ENCODE measurements at regions not wholly inside any gene's neighbourhood (a gene's known extent, or its start where the extent isn't known, plus 50 kb on each side); places are given as distances from the start of the nearest gene placed in this dataset.
"Not testable (repeated sequence)": the region's sequence is repeated elsewhere in the genome, so short reads cannot be mapped to it uniquely, and the experiment has no call there.

DNA sequence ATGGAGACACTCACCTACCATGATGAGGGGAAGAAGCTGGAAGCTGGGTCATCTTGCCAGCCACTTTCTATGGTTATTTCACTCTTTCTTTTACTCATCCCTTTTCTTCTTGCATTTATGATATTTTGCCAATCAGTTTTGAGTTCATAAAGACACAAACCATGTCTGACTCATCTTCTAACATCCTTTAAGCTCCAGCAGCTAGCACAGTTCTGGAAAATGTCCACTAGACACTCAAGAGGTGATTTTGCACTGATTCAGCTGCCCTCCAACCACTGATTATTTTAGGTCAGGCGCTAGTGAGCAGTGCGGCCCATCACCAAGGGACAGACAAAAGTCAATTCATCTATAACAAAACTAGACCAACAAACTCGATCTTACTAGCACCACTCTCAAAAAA lies 537.1 kb upstream of the ID2 start:
- H3K9me3 ChIP-seq, result no peaks in the 10 kb centered on the region

GRCh38 chr2:8145375-8145774 lies 536.5 kb upstream of the ID2 start:
- H3K9me3 ChIP-seq; H3K36me3 ChIP-seq; H3K27me3 ChIP-seq; H3K4me3 ChIP-seq (ENCODE audit: low read depth in 1 of 2, low read length in 1 of 2): not testable (repeated sequence)
- Histone ChIP-seq H3K27ac (peak overlapping the region; percentile 44), H3K4me1 (ENCODE audit: control insufficient read depth in 1 of 2, insufficient read depth in 1 of 2, low read depth in 1 of 2, low read length in 1 of 2) (peaks cover 33 to 41% of the 10 kb centered on the region in 2 experiments)

More for the DNA sequence above, 537.1 kb upstream of the ID2 start:
- Histone ChIP-seq H3K27ac (peak overlapping the region; percentile 44), H3K36me3 (no peaks in the 10 kb centered on the region), H3K4me1 (ENCODE audit: control insufficient read depth in 1 of 2, insufficient read depth in 1 of 2, low read depth in 1 of 2, low read length in 1 of 2) (peaks cover 39 to 47% of the 10 kb centered on the region in 2 experiments), H3K27me3 (no peaks in the 10 kb centered on the region), H3K4me3 (ENCODE audit: low read depth in 1 of 2, low read length in 1 of 2) (no peak overlapping the region)
- TF ChIP-seq CTCF (IDR thresholded peaks at IDR 0.05), result no peak

- TF ChIP-seq CTCF (IDR thresholded peaks at IDR 0.05), result no peak
- H3K9me3 ChIP-seq, result no peaks in the 10 kb centered on the region
- no peak overlapping the region for H3K27ac ChIP-seq
- no peaks in the 10 kb centered on the region for H3K27me3 ChIP-seq
- peaks cover 32 to 40% of the 10 kb centered on the region in 2 experiments for H3K4me1 ChIP-seq (ENCODE audit: control insufficient read depth in 1 of 2, insufficient read depth in 1 of 2, low read depth in 1 of 2, low read length in 1 of 2)
- H3K36me3 ChIP-seq, result no peaks in the 10 kb centered on the region
- H3K4me3 ChIP-seq (ENCODE audit: low read depth in 1 of 2, low read length in 1 of 2), result no peak overlapping the region
Observed at GRCh38 chr2:8146132-8147005, 535.5 kb upstream of the ID2 start.

- no peak overlapping the region for H3K4me3 ChIP-seq (ENCODE audit: low read depth in 1 of 2, low read length in 1 of 2)
- no peaks in the 10 kb centered on the region for H3K36me3 ChIP-seq
- no peak for TF ChIP-seq CTCF (IDR thresholded peaks at IDR 0.05)
- H3K27ac ChIP-seq, result no peak overlapping the region
- H3K4me1 ChIP-seq (ENCODE audit: control insufficient read depth in 1 of 2, insufficient read depth in 1 of 2, low read depth in 1 of 2, low read length in 1 of 2), result peaks cover 18 to 25% of the 10 kb centered on the region in 2 experiments
- no peaks in the 10 kb centered on the region for H3K9me3 ChIP-seq
- H3K27me3 ChIP-seq, result no peaks in the 10 kb centered on the region
Observed at GRCh38 chr2:8148260-8149006, 533.4 kb upstream of the ID2 start.

DNA sequence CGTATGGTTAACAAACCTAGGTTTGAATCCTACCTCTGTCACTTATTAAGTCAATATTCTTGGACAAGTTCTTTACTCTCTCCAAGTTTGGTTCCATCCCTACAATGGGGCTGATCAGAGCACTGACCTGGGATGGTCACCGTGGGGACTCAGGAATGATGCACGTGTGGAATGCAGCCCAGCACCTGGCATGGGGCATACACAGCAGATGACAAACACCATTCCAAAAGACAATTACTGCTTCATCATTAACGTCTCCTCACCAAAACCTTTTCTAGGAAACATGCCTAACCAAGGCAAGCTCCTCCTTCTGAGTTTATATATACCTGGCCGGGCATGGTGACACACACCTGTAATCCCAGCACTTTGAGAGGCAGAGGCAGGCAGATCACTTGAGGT lies 532.9 kb upstream of the ID2 start:
- Histone ChIP-seq H3K4me3 (ENCODE audit: low read depth in 1 of 2, low read length in 1 of 2) (no peak overlapping the region), H3K36me3 (no peaks in the 10 kb centered on the region), H3K27me3 (no peaks in the 10 kb centered on the region), H3K27ac (no peak overlapping the region), H3K4me1 (ENCODE audit: control insufficient read depth in 1 of 2, insufficient read depth in 1 of 2, low read depth in 1 of 2, low read length in 1 of 2) (peaks cover 13 to 19% of the 10 kb centered on the region in 2 experiments), H3K9me3 (no peaks in the 10 kb centered on the region)
- no peak for TF ChIP-seq CTCF (IDR thresholded peaks at IDR 0.05)
